Liver (tissue), 8 donors: ENCODE measurements at regions not wholly inside any gene's neighbourhood (a gene's known extent, or its start where the extent isn't known, plus 50 kb on each side); places are given as distances from the start of the nearest gene placed in this dataset.
A peak's percentile ranks its signal among the peaks of the same experiment; 100 is the strongest.

ENCODE experiments used
- DNase-seq: peaks from one replicate; pipeline ENCODE4 v3.0.0-alpha.2; 2017; ENCODE audit warnings: low spot score
- H3K27ac ChIP-seq, 2 donors: one replicate each; pipeline ENCODE4 v1.7.0; 2013; ENCODE audit warnings: inconsistent platforms in 2 of 2, low read length in 2 of 2, control low read depth in 1 of 2, low read depth in 1 of 2, mild to moderate bottlenecking in 1 of 2
- H3K27me3 ChIP-seq, 4 donors: one replicate each; pipeline versions ENCODE4 v1.6.1 to v1.7.0; 2013; ENCODE audit warnings: low read length in 3 of 4, inconsistent platforms in 1 of 4, mild to moderate bottlenecking in 1 of 4, moderate library complexity in 1 of 4; ENCODE audit not compliant: control insufficient read depth in 4 of 4, insufficient read depth in 4 of 4
- H3K36me3 ChIP-seq, 4 donors: one replicate each; pipeline versions ENCODE4 v1.6.1 to v1.7.0; 2013; ENCODE audit warnings: low read length in 3 of 4, mild to moderate bottlenecking in 3 of 4, low read depth in 1 of 4, moderate library complexity in 1 of 4; ENCODE audit not compliant: control insufficient read depth in 4 of 4, insufficient read depth in 3 of 4
- H3K4me1 ChIP-seq, 4 donors: one replicate each; pipeline versions ENCODE4 v1.6.1 to v1.7.0; 2013; ENCODE audit warnings: low read length in 3 of 4, mild to moderate bottlenecking in 3 of 4, moderate library complexity in 1 of 4; ENCODE audit not compliant: control insufficient read depth in 4 of 4, insufficient read depth in 4 of 4
- H3K4me3 ChIP-seq, 3 donors: one replicate each; pipeline versions ENCODE4 v1.6.1 to v1.7.0; 2013; ENCODE audit warnings: low read length in 3 of 3, control low read depth in 1 of 3, low read depth in 1 of 3, mild to moderate bottlenecking in 1 of 3
- H3K9ac ChIP-seq, 2 donors: one replicate each; pipeline ENCODE4 v1.7.0; 2013; ENCODE audit warnings: low read length in 2 of 2, mild to moderate bottlenecking in 2 of 2, moderate library complexity in 2 of 2, control low read depth in 1 of 2, low read depth in 1 of 2
- H3K9me3 ChIP-seq, 4 donors: one replicate each; pipeline versions ENCODE4 v1.6.1 to v1.7.0; 2013; ENCODE audit warnings: low read length in 3 of 4; ENCODE audit not compliant: control insufficient read depth in 4 of 4
- ATF3 ChIP-seq: IDR thresholded peaks from 2 replicates; pipeline ENCODE4 v1.6.1; 2016; ENCODE audit warnings: antibody characterized with exemption
- EGR1 ChIP-seq, 2 donors: IDR thresholded peaks; 2 replicates each; pipeline ENCODE4 v1.6.1; 2016 to 2018; ENCODE audit warnings: antibody characterized with exemption in 2 of 2, low read depth in 2 of 2
- FOXA1 ChIP-seq: IDR thresholded peaks from 2 replicates; pipeline ENCODE4 v1.6.1; 2016; ENCODE audit warnings: antibody characterized with exemption
- FOXA2 ChIP-seq: IDR thresholded peaks from 2 replicates; pipeline ENCODE4 v1.6.1; 2016; ENCODE audit warnings: antibody characterized with exemption
- GABPA ChIP-seq, 2 donors: IDR thresholded peaks in 1 of 2; conservative IDR thresholded peaks in 1 of 2; 2 replicates each; pipeline ENCODE4 v1.6.1; 2016; ENCODE audit warnings: antibody characterized with exemption in 2 of 2, mild to moderate bottlenecking in 1 of 2, moderate library complexity in 1 of 2
- HNF4A ChIP-seq, 2 donors: conservative IDR thresholded peaks; 2 replicates each; pipeline ENCODE4 v1.6.1; 2016; ENCODE audit warnings: antibody characterized with exemption in 2 of 2, mild to moderate bottlenecking in 2 of 2
- HNF4G ChIP-seq: IDR thresholded peaks from 2 replicates; pipeline ENCODE4 v1.6.1; 2016; ENCODE audit warnings: antibody characterized with exemption
- JUND ChIP-seq, 2 donors: IDR thresholded peaks; 2 replicates each; pipeline ENCODE4 v1.6.1; 2016; ENCODE audit warnings: antibody characterized with exemption in 2 of 2
- MAX ChIP-seq: IDR thresholded peaks from 2 replicates; pipeline ENCODE4 v1.6.1; 2016; ENCODE audit warnings: antibody characterized with exemption
- NR2F2 ChIP-seq: IDR thresholded peaks from 2 replicates; pipeline ENCODE4 v1.6.1; 2016; ENCODE audit warnings: antibody characterized with exemption
- RAD21 ChIP-seq, 2 donors: IDR thresholded peaks; 2 replicates each; pipeline ENCODE4 v1.6.1; 2016; ENCODE audit warnings: antibody characterized with exemption in 2 of 2, mild to moderate bottlenecking in 2 of 2
- RXRA ChIP-seq, 2 donors: IDR thresholded peaks; 2 replicates each; pipeline ENCODE4 v1.6.1; 2017 to 2018; ENCODE audit warnings: antibody characterized with exemption in 2 of 2, mild to moderate bottlenecking in 1 of 2
- SP1 ChIP-seq: IDR thresholded peaks from 2 replicates; pipeline ENCODE4 v1.6.1; 2018; ENCODE audit warnings: antibody characterized with exemption, mild to moderate bottlenecking
- TAF1 ChIP-seq: conservative IDR thresholded peaks from 2 replicates; pipeline ENCODE4 v1.6.1; 2016; ENCODE audit warnings: antibody characterized with exemption, mild to moderate bottlenecking
- YY1 ChIP-seq: IDR thresholded peaks from 2 replicates; pipeline ENCODE4 v1.6.1; 2016; ENCODE audit warnings: antibody characterized with exemption, mild to moderate bottlenecking
- ZBTB33 ChIP-seq: IDR thresholded peaks from 2 replicates; pipeline ENCODE4 v1.6.1; 2016; ENCODE audit warnings: antibody characterized with exemption
- WGBS: extraction: QIAGEN DNeasy Blood & Tissue Kit; methylation state at CpG from one replicate; pipeline ENCODE4 v1.1.7; 2013; 5-methylcytosine and 5-hydroxymethylcytosine counted together
- TF ChIP-seq, protein P1 (sequence below): fragments of 150-350 bp; IDR thresholded peaks from 2 replicates; pipeline ENCODE4 v1.5.1; 2017; ENCODE audit warnings: improper control_type of control experiment, low read depth, low read length; ENCODE audit not compliant: missing input control
- TF ChIP-seq, protein P2 (sequence below): IDR thresholded peaks from 2 replicates; pipeline ENCODE4 v1.6.1; 2016; ENCODE audit warnings: antibody characterized with exemption, mild to moderate bottlenecking
- donor health status: healthy.
- donor health status: healthy.
- donor health status: healthy.
- donor health status: healthy.
- donor health status: healthy.

DNA sequence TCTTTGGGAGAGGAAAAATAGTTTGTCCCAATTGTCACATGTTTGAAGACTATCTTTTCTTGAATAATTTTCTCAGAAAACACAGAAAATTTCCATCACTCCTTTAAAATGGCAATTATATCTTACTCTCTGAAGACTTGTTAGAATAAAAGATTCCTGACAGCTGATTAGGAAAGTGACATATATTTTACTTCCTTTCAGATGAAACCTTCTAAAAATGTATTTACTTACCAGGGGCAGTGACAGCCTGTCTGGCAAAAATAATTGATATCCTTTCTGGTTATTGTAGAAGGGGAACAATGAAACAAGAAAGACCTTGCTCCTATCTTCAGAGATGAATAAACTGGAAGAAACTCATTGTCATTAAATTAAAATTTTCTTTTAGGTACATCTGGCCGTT, 483.3 kb upstream of the GOLIM4 start:
- no peaks in the 10 kb centered on the region for H3K27me3 ChIP-seq
- WGBS: 59% methylated on average over 1 of the region's 1 CpG
- H3K36me3 ChIP-seq: no peaks in the 10 kb centered on the region
- no peaks in the 10 kb centered on the region for H3K9me3 ChIP-seq
- H3K4me3 ChIP-seq: no peak overlapping the region
- H3K4me1 ChIP-seq: peaks cover 0 to 33% (median 22%) of the 10 kb centered on the region in 4 donors
- H3K9ac ChIP-seq: no peak overlapping the region
- TF ChIP-seq GABPA (IDR thresholded peaks at IDR 0.05 in 1 of 2, conservative IDR thresholded peaks at IDR 0.05 in 1 of 2): no peak
- TF ChIP-seq, protein P1, sequence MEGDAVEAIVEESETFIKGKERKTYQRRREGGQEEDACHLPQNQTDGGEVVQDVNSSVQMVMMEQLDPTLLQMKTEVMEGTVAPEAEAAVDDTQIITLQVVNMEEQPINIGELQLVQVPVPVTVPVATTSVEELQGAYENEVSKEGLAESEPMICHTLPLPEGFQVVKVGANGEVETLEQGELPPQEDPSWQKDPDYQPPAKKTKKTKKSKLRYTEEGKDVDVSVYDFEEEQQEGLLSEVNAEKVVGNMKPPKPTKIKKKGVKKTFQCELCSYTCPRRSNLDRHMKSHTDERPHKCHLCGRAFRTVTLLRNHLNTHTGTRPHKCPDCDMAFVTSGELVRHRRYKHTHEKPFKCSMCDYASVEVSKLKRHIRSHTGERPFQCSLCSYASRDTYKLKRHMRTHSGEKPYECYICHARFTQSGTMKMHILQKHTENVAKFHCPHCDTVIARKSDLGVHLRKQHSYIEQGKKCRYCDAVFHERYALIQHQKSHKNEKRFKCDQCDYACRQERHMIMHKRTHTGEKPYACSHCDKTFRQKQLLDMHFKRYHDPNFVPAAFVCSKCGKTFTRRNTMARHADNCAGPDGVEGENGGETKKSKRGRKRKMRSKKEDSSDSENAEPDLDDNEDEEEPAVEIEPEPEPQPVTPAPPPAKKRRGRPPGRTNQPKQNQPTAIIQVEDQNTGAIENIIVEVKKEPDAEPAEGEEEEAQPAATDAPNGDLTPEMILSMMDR: no peak
- TF ChIP-seq, protein P2, sequence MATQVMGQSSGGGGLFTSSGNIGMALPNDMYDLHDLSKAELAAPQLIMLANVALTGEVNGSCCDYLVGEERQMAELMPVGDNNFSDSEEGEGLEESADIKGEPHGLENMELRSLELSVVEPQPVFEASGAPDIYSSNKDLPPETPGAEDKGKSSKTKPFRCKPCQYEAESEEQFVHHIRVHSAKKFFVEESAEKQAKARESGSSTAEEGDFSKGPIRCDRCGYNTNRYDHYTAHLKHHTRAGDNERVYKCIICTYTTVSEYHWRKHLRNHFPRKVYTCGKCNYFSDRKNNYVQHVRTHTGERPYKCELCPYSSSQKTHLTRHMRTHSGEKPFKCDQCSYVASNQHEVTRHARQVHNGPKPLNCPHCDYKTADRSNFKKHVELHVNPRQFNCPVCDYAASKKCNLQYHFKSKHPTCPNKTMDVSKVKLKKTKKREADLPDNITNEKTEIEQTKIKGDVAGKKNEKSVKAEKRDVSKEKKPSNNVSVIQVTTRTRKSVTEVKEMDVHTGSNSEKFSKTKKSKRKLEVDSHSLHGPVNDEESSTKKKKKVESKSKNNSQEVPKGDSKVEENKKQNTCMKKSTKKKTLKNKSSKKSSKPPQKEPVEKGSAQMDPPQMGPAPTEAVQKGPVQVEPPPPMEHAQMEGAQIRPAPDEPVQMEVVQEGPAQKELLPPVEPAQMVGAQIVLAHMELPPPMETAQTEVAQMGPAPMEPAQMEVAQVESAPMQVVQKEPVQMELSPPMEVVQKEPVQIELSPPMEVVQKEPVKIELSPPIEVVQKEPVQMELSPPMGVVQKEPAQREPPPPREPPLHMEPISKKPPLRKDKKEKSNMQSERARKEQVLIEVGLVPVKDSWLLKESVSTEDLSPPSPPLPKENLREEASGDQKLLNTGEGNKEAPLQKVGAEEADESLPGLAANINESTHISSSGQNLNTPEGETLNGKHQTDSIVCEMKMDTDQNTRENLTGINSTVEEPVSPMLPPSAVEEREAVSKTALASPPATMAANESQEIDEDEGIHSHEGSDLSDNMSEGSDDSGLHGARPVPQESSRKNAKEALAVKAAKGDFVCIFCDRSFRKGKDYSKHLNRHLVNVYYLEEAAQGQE: no peak
- no peak for TF ChIP-seq TAF1
- no peak for TF ChIP-seq RXRA (IDR thresholded peaks at IDR 0.05)
- TF ChIP-seq ATF3: no peak
- TF ChIP-seq FOXA2: no peak
- TF ChIP-seq HNF4G: no peak
- no peak for TF ChIP-seq HNF4A (conservative IDR thresholded peaks at IDR 0.05)
- no peak for DNase-seq
- H3K27ac ChIP-seq: no peak overlapping the region

GRCh38 chr3:168575750-168576149, 480.0 kb upstream of the GOLIM4 start:
- Histone ChIP-seq H3K9ac (no peak overlapping the region), H3K27ac (peak overlapping the region; percentile 49 to 73), H3K9me3 (no peaks in the 10 kb centered on the region), H3K4me1 (peaks cover 0 to 37% (median 15%) of the 10 kb centered on the region in 4 donors), H3K4me3 (no peak overlapping the region), H3K27me3 (no peaks in the 10 kb centered on the region), H3K36me3 (no peaks in the 10 kb centered on the region)
- WGBS: 30% methylated on average over 2 of the region's 2 CpGs
- TF ChIP-seq GABPA (IDR thresholded peaks at IDR 0.05 in 1 of 2, conservative IDR thresholded peaks at IDR 0.05 in 1 of 2): no peak
- no peak for TF ChIP-seq NR2F2
- TF ChIP-seq HNF4G: no peak
- TF ChIP-seq MAX: no peak
- TF ChIP-seq ATF3: no peak
- TF ChIP-seq FOXA2: no peak
- TF ChIP-seq JUND (IDR thresholded peaks at IDR 0.05): no peak
- TF ChIP-seq, protein P2: no peak
- TF ChIP-seq FOXA1: no peak
- no peak for TF ChIP-seq SP1
- TF ChIP-seq RXRA (IDR thresholded peaks at IDR 0.05): no peak
- no peak for TF ChIP-seq YY1
- no peak for TF ChIP-seq EGR1 (IDR thresholded peaks at IDR 0.05; ENCODE audit: low read depth in 2 of 2)
- TF ChIP-seq ZBTB33: no peak
- no peak for TF ChIP-seq TAF1
- TF ChIP-seq, protein P1: no peak
- no peak for TF ChIP-seq RAD21 (IDR thresholded peaks at IDR 0.05)
- DNase-seq: no peak
